Rectal smooth muscle tissue (tissue), 1 donor: ENCODE measurements at regions not wholly inside any gene's neighbourhood (a gene's known extent, or its start where the extent isn't known, plus 50 kb on each side); places are given as distances from the start of the nearest gene placed in this dataset.

Experiments
- H3K27ac ChIP-seq: one replicate; pipeline ENCODE4 v1.7.0; 2013; ENCODE audit warnings: low read depth, low read length, inconsistent platforms
- H3K27me3 ChIP-seq: one replicate; pipeline ENCODE4 v1.7.0; 2013; ENCODE audit warnings: low read length; ENCODE audit not compliant: control insufficient read depth, insufficient read depth
- H3K36me3 ChIP-seq: one replicate; pipeline ENCODE4 v1.7.0; 2013; ENCODE audit warnings: low read length; ENCODE audit not compliant: control insufficient read depth, insufficient read depth
- H3K4me1 ChIP-seq: one replicate; pipeline ENCODE4 v1.7.0; 2013; ENCODE audit warnings: low read length; ENCODE audit not compliant: control insufficient read depth, insufficient read depth
- H3K4me3 ChIP-seq: one replicate; pipeline ENCODE4 v1.7.0; 2013; ENCODE audit warnings: low read length
- H3K9ac ChIP-seq: one replicate; pipeline ENCODE4 v1.7.0; 2013; ENCODE audit warnings: low read length

DNA sequence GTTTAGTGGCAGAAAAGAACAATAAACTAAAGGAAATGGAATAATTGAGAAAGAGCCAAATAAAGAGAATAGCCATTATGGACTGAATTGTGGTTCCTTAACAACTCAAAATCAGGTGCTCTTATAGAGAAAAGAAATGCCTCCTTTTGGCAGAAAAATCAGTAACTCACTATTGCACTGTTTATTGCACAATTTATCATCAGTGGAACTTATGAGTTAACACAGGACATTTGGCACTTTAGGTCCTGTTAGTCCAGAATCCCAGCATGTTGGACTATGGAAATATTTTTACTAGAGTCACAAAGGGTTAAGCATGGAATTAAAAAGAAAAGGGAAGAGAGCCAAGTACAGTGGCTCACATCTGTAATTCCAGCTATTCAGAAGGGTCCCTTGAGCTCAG lies 53.8 kb upstream of the JMY start:
- no peak overlapping the region for H3K9ac ChIP-seq
- H3K27ac ChIP-seq: peak overlapping the region; percentile 72
- no peak overlapping the region for H3K4me3 ChIP-seq
- no peaks in the 10 kb centered on the region for H3K27me3 ChIP-seq
- peaks cover 17% of the 10 kb centered on the region for H3K4me1 ChIP-seq
- no peaks in the 10 kb centered on the region for H3K36me3 ChIP-seq

DNA sequence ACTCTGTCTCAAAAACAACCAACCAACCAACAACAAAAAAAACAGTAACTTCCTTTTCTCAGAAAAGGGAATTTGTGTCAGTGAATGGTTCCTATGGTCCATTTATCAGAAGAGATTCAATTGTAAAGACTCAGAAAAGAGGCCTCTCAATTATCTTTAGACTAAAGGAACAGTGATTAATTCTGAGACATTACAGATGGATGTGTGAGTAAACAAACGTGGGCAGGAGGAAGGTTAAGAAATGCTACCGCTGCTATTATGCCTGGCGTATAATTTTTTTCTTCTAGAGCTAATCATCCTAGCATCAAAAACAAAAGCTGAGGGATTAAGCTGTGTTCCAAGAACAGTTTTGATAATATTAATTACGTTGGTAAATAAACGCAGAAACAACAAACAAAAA lies 52.9 kb upstream of the JMY start:
- no peak overlapping the region for H3K4me3 ChIP-seq
- H3K9ac ChIP-seq: no peak overlapping the region
- peaks cover 17% of the 10 kb centered on the region for H3K4me1 ChIP-seq
- H3K27ac ChIP-seq: no peak overlapping the region
- H3K27me3 ChIP-seq: no peaks in the 10 kb centered on the region
- no peaks in the 10 kb centered on the region for H3K36me3 ChIP-seq

DNA sequence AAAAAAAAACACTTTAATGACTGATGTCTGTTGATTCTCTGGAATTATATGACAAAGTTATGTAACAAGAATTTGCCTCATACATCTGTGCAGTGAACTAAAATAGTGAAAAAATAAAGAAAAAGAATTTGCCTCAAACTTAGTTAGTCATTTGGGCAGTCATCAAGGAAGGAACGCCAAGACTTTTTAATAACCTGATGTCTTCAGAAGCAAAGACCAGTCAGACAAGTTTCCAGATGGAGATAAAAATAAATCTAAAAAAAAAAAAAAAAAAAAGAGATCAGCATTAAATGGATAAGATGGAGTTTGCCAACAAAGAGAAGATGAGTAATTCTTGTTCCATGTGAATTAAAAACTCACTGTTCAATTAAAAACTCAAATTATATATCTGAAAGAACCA lies 52.3 kb upstream of the JMY start:
- H3K4me1 ChIP-seq: peaks cover 20% of the 10 kb centered on the region
- H3K36me3 ChIP-seq: no peaks in the 10 kb centered on the region
- no peaks in the 10 kb centered on the region for H3K27me3 ChIP-seq
- no peak overlapping the region for H3K27ac ChIP-seq
- no peak overlapping the region for H3K9ac ChIP-seq
- H3K4me3 ChIP-seq: no peak overlapping the region

DNA sequence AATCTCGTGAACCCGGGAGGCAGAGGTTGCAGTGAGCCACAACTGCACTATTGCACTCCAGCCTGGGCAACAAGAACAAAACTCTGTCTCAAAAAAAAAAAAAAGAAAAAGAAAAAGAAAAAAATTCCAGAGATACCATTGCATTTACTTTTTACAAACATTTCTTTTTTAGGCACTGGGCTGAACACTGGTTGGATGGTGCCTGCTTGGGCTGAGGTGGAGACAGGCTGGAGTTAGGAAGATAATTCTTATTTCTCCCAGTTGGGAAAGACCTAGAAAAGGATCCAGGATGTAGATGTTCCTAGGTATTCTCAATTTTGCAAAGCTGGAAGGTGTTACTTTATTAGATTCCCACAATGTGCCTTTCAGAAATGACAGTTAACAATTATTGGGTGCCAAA lies 49.9 kb upstream of the JMY start:
- no peaks in the 10 kb centered on the region for H3K27me3 ChIP-seq
- no peaks in the 10 kb centered on the region for H3K36me3 ChIP-seq
- peaks cover 31% of the 10 kb centered on the region for H3K4me1 ChIP-seq
- H3K9ac ChIP-seq: no peak overlapping the region
- no peak overlapping the region for H3K27ac ChIP-seq
- no peak overlapping the region for H3K4me3 ChIP-seq
